HepG2 (cell line): ENCODE measurements at regions not wholly inside any gene's neighbourhood (a gene's known extent, or its start where the extent isn't known, plus 50 kb on each side); places are given as distances from the start of the nearest gene placed in this dataset.

Experiments used
- ATAC-seq: fragments of 200-7000 bp; cut with Tn5 transposase; 3 replicates; pipeline ENCODE4 v1.9.1; 2020; ENCODE audit warnings: mild to moderate bottlenecking, moderate library complexity
- BruUV-seq: library from RNA; stranded (reverse); fragments of 400-500 nt; replicated peaks from 2 replicates; lab custom pipeline; 2021; lab: Mats Ljungman, UMichigan
- CTCF ChIA-PET: fragments of 300-600 bp; formaldehyde crosslinking; extraction: SDS; loops from one replicate; lab custom pipeline; 2021; ENCODE audit warnings: low total read pairs, inconsistent platforms, low intra/inter-chr PET ratio; lab: Yijun Ruan, JAX
- POLR2A ChIA-PET: fragments of 350-600 bp; sonication (Branson Sonifier 250); formaldehyde crosslinking; loops from one replicate; lab custom pipeline; 2020; ENCODE audit warnings: antibody characterized with exemption, inconsistent platforms; lab: Yijun Ruan, JAX
- DNase-seq: peaks from one replicate; pipeline ENCODE4 v3.0.0-alpha.2; 2015; ENCODE audit warnings: low spot score
- FAIRE-seq: peaks from 3 replicates; lab custom pipeline; 2011; peaks lifted over from hg19 to GRCh38; lab: Jason Lieb, UNC
- H2AFZ ChIP-seq: one replicate; pipeline ENCODE4 v1.6.1; 2011; ENCODE audit warnings: low read length, inconsistent platforms
- H3K27ac ChIP-seq: fragments of 300-600 bp; 3 replicates; pipeline ENCODE4 v1.8.0; 2011; ENCODE audit warnings: mixed run types, mild to moderate bottlenecking, mixed read lengths, low read length, inconsistent platforms; ENCODE audit not compliant: insufficient read depth; ENCODE audit errors: extremely low read length
- H3K27me3 ChIP-seq, 2 experiments: fragments of 200-600 bp in 1 of 2; 2 replicates in 1 of 2; 3 replicates in 1 of 2; pipeline versions ENCODE4 v1.6.0 to v1.8.0; 2011; ENCODE audit warnings: low read length in 2 of 2, mild to moderate bottlenecking in 2 of 2, moderate library complexity in 2 of 2, inconsistent platforms in 1 of 2; ENCODE audit not compliant: insufficient read depth in 2 of 2, control insufficient read depth in 1 of 2
- H3K36me3 ChIP-seq, 2 experiments: fragments of 200-600 bp in 1 of 2; replicated peaks in 1 of 2; 2 replicates in 1 of 2; 3 replicates in 1 of 2; pipeline versions ENCODE4 v1.5.1 to v1.8.0; 2011; ENCODE audit warnings: low read length in 2 of 2, inconsistent platforms in 1 of 2; ENCODE audit not compliant: insufficient read depth in 2 of 2, control insufficient read depth in 1 of 2
- H3K4me1 ChIP-seq: 2 replicates; pipeline ENCODE4 v1.5.1; 2012; ENCODE audit warnings: low read length, inconsistent platforms; ENCODE audit not compliant: insufficient read depth
- H3K4me2 ChIP-seq: 2 replicates; pipeline ENCODE4 v1.6.0; 2011; ENCODE audit warnings: low read depth, low read length, inconsistent platforms
- H3K4me3 ChIP-seq, 3 experiments: fragments of 200-600 bp in 1 of 3; sonication (generic), shearing (Covaris generic) in 1 of 3; replicated peaks in 1 of 3; 2 replicates each; pipeline ENCODE4 v1.5.1; 2011 to 2016; ENCODE audit warnings: low read length in 3 of 3, inconsistent platforms in 2 of 3, low read depth in 2 of 3, mild to moderate bottlenecking in 2 of 3, control low read depth in 1 of 3, mixed read lengths in 1 of 3; ENCODE audit not compliant: insufficient read depth in 1 of 3
- H3K79me2 ChIP-seq: one replicate; pipeline ENCODE4 v1.6.1; 2011; ENCODE audit warnings: low read length, inconsistent platforms; ENCODE audit not compliant: insufficient read depth
- H3K9ac ChIP-seq: 2 replicates; pipeline ENCODE4 v1.6.0; 2011; ENCODE audit warnings: mild to moderate bottlenecking, low read depth, low read length, inconsistent platforms; ENCODE audit not compliant: insufficient read depth
- H3K9me3 ChIP-seq: 2 replicates; pipeline ENCODE4 v1.5.1; 2012; ENCODE audit warnings: mild to moderate bottlenecking, low read length
- H4K20me1 ChIP-seq: 2 replicates; pipeline ENCODE4 v1.6.0; 2011; ENCODE audit warnings: inconsistent platforms, mild to moderate bottlenecking, low read length, moderate library complexity; ENCODE audit not compliant: insufficient read depth
- ATF7 ChIP-seq, 2 experiments: fragments of 450-650 bp in 1 of 2; sonication (generic) in 1 of 2; formaldehyde crosslinking in 1 of 2; IDR thresholded peaks; 2 replicates each; pipeline versions ENCODE4 v1.4.0 to v1.6.1; 2016 to 2020; ENCODE audit warnings: antibody characterized with exemption in 1 of 2, mild to moderate bottlenecking in 1 of 2, missing genetic modification reagents in 1 of 2
- NCOA1 ChIP-seq: sonication (generic); formaldehyde crosslinking; IDR thresholded peaks from 2 replicates; pipeline ENCODE4 v1.9.0; 2021; ENCODE audit warnings: missing genetic modification reagents
- ZNF431 ChIP-seq: sonication (generic); formaldehyde crosslinking; IDR thresholded peaks from 2 replicates; pipeline ENCODE4 v1.9.0; 2022; ENCODE audit warnings: missing genetic modification reagents, low read depth, mild to moderate bottlenecking, borderline replicate concordance
- WGBS: methylation state at CpG from one replicate; pipeline ENCODE4 v1.1.6; 2017; ENCODE audit warnings: low lambda C conversion rate; 5-methylcytosine and 5-hydroxymethylcytosine counted together
- in situ Hi-C: cut with HindIII; loops from 2 replicates; pipeline ENCODE4 v1.10.0; 2017; ENCODE audit warnings: low pct_unique_long_range_greater_than_20kb; ENCODE audit not compliant: extremely low pct_ligation_motif_present
- intact Hi-C: fragments of 100-400 bp; cut with micrococcal nuclease; formaldehyde crosslinking; loops from one replicate; pipeline ENCODE4 v1.10.0; 2022; ENCODE audit not compliant: unreplicated experiment
- TF ChIP-seq, protein P1 (sequence below): sonication (generic); formaldehyde crosslinking; IDR thresholded peaks from 2 replicates; pipeline ENCODE4 v1.4.0; 2020; ENCODE audit warnings: mild to moderate bottlenecking, missing genetic modification reagents

- ATAC-seq = peak; percentile 76
- TF ChIP-seq ZNF431 (CRISPR knock-in tag) (no peak), ATF7 (IDR thresholded peaks at IDR 0.05) (no peak), ATF7 (CRISPR knock-in tag; IDR thresholded peaks at IDR 0.05) (no peak), NCOA1 (CRISPR knock-in tag) (no peak)
- TF ChIP-seq, protein P1, sequence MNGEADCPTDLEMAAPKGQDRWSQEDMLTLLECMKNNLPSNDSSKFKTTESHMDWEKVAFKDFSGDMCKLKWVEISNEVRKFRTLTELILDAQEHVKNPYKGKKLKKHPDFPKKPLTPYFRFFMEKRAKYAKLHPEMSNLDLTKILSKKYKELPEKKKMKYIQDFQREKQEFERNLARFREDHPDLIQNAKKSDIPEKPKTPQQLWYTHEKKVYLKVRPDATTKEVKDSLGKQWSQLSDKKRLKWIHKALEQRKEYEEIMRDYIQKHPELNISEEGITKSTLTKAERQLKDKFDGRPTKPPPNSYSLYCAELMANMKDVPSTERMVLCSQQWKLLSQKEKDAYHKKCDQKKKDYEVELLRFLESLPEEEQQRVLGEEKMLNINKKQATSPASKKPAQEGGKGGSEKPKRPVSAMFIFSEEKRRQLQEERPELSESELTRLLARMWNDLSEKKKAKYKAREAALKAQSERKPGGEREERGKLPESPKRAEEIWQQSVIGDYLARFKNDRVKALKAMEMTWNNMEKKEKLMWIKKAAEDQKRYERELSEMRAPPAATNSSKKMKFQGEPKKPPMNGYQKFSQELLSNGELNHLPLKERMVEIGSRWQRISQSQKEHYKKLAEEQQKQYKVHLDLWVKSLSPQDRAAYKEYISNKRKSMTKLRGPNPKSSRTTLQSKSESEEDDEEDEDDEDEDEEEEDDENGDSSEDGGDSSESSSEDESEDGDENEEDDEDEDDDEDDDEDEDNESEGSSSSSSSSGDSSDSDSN (CRISPR knock-in tag) = 0 out of 2 replicates have a peak, but pooled peaks have one; percentile 20
- H3K4me2 ChIP-seq = peak overlapping the region; percentile 82
- no peak for FAIRE-seq
- peak overlapping the region; percentile 73 to 89 (median 76) for H3K4me3 ChIP-seq
- peak overlapping the region; percentile 52 for H3K9ac ChIP-seq
- POLR2A ChIA-PET = interaction anchor here (0.7 to 1.4 kb wide), 2 partner anchors 11 to 38 kb away, joined by 3 to 6 read pairs; no protein-coding TSS in a partner anchor
- no peaks in the 10 kb centered on the region for H3K9me3 ChIP-seq
- peaks cover 8% of the 10 kb centered on the region for H3K4me1 ChIP-seq
- in situ Hi-C loops = no loop called here
- CTCF ChIA-PET = no interaction called here
- H3K27me3 ChIP-seq = no peaks in the 10 kb centered on the region
- H2AFZ ChIP-seq = peak overlapping the region; percentile 90
- 16% methylated on average over 14 of the region's 14 CpGs for WGBS
- no peaks in the 10 kb centered on the region for H3K79me2 ChIP-seq
- no peaks in the 10 kb centered on the region for H4K20me1 ChIP-seq
- intact Hi-C loops = no loop called here
- no peaks in the 10 kb centered on the region for H3K36me3 ChIP-seq
- no peak for DNase-seq
- no peak overlapping the region for H3K27ac ChIP-seq
- no TSS peak for BruUV-seq
Observed at GRCh38 chr5:5025098-5025773, 114.9 kb upstream of the ADAMTS16 start.
